Transverse colon (tissue), 4 donors: ENCODE measurements at regions not wholly inside any gene's neighbourhood (a gene's known extent, or its start where the extent isn't known, plus 50 kb on each side); places are given as distances from the start of the nearest gene placed in this dataset.

ENCODE experiments used
- DNase-seq: peaks from one replicate; pipeline ENCODE4 v3.0.0-alpha.2; 2019
- H3K27ac ChIP-seq, 4 donors: fragments of 200-600 bp; sonication (generic); 2 replicates each; pipeline ENCODE4 v1.5.1; 2016 to 2018; ENCODE audit warnings: inconsistent platforms in 4 of 4
- H3K27me3 ChIP-seq: fragments of 200-600 bp; sonication (generic); 2 replicates; pipeline ENCODE4 v1.5.1; 2017; ENCODE audit warnings: inconsistent platforms
- H3K36me3 ChIP-seq, 4 donors: fragments of 200-600 bp; sonication (generic); 2 replicates each; pipeline ENCODE4 v1.5.1; 2017 to 2019; ENCODE audit warnings: inconsistent platforms in 4 of 4
- H3K4me1 ChIP-seq, 4 donors: fragments of 200-600 bp; sonication (generic); 2 replicates each; pipeline ENCODE4 v1.5.1; 2017 to 2020; ENCODE audit warnings: inconsistent platforms in 4 of 4
- H3K4me3 ChIP-seq, 4 donors: fragments of 200-600 bp; sonication (generic); 1 replicate in 1 of 4; 2 replicates in 3 of 4; pipeline versions ENCODE4 v1.5.1 to v1.6.1; 2017 to 2019; ENCODE audit warnings: inconsistent platforms in 4 of 4
- H3K9me3 ChIP-seq, 2 donors: fragments of 200-600 bp; sonication (generic); 2 replicates each; pipeline ENCODE4 v1.5.1; 2017 to 2019; ENCODE audit warnings: inconsistent platforms in 2 of 2
- CTCF ChIP-seq, 5 experiments: fragments of 200-600 bp in 3 of 5; fragments of 450-650 bp in 2 of 5; sonication (generic) in 3 of 5; IDR thresholded peaks; 1 replicate in 2 of 5; 2 replicates in 3 of 5; pipeline ENCODE4 v1.5.1; 2016 to 2017; ENCODE audit warnings: antibody characterized with exemption in 5 of 5, inconsistent platforms in 3 of 5, mild to moderate bottlenecking in 2 of 5, moderate library complexity in 1 of 5
- EP300 ChIP-seq: sonication (generic); formaldehyde crosslinking; IDR thresholded peaks from one replicate; pipeline ENCODE4 v1.6.1; 2017; ENCODE audit warnings: antibody characterized with exemption, low read depth
- POLR2A ChIP-seq: fragments of 450-650 bp; IDR thresholded peaks from one replicate; pipeline ENCODE4 v1.6.1; 2016; ENCODE audit warnings: antibody characterized with exemption, mild to moderate bottlenecking, moderate library complexity
- POLR2AphosphoS5 ChIP-seq, 3 donors: sonication (generic); formaldehyde crosslinking; IDR thresholded peaks; one replicate each; pipeline ENCODE4 v1.6.1; 2016; ENCODE audit warnings: antibody characterized with exemption in 3 of 3
- WGBS, 2 donors: methylation state at CpG; one replicate each; pipeline ENCODE4 v1.1.5; 2018; ENCODE audit warnings: low coverage in 1 of 2; 5-methylcytosine and 5-hydroxymethylcytosine counted together
- in situ Hi-C, 4 donors: fragments of 200-750 bp; cut with MboI; loops; one replicate each; pipeline versions ENCODE4 v1.15.0 to v1.15.1; 2017; ENCODE audit warnings: low sequenced_read_pairs in 3 of 4, low pct_ligation_motif_present in 1 of 4, low pct_unique_long_range_greater_than_20kb in 1 of 4
- intact Hi-C: fragments of 100-400 bp; cut with DNase I; formaldehyde crosslinking; loops from one replicate; pipeline ENCODE4 v1.15.1; 2023; ENCODE audit warnings: low total_unique reads

GRCh38 chr11:133582750-133583149 is 50.4 kb upstream of the OPCML start:
- no peaks in the 10 kb centered on the region for H3K4me1 ChIP-seq
- no peak overlapping the region for H3K27ac ChIP-seq
- intact Hi-C loops = no loop called here
- WGBS, 2 donors = 70 to 76% methylated on average over 7 of the region's 7 CpGs
- H3K4me3 ChIP-seq = no peak overlapping the region
- H3K9me3 ChIP-seq = no peaks in the 10 kb centered on the region
- DNase-seq = no peak
- TF ChIP-seq EP300 (no peak), CTCF (IDR thresholded peaks at IDR 0.05) (no peak), POLR2AphosphoS5 (IDR thresholded peaks at IDR 0.05) (no peak), POLR2A (no peak)
- no peaks in the 10 kb centered on the region for H3K27me3 ChIP-seq
- no peaks in the 10 kb centered on the region for H3K36me3 ChIP-seq
- in situ Hi-C loops = no loop called here

GRCh38 chr11:133582326-133582725 is 50.0 kb upstream of the OPCML start:
- H3K4me3 ChIP-seq = no peak overlapping the region
- H3K9me3 ChIP-seq = no peaks in the 10 kb centered on the region
- no peaks in the 10 kb centered on the region for H3K36me3 ChIP-seq
- no peaks in the 10 kb centered on the region for H3K27me3 ChIP-seq
- H3K27ac ChIP-seq = no peak overlapping the region
- intact Hi-C loops (no loop called here), in situ Hi-C loops (no loop called here)
- DNase-seq = no peak
- no peak for TF ChIP-seq POLR2AphosphoS5 (IDR thresholded peaks at IDR 0.05)
- TF ChIP-seq CTCF (IDR thresholded peaks at IDR 0.05) = no peak
- no peak for TF ChIP-seq EP300
- no peak for TF ChIP-seq POLR2A
- WGBS, 2 donors = 64 to 66% methylated on average over 1 of the region's 1 CpG
- no peaks in the 10 kb centered on the region for H3K4me1 ChIP-seq
